HAP-1 (cell line): ENCODE measurements at regions not wholly inside any gene's neighbourhood (a gene's known extent, or its start where the extent isn't known, plus 50 kb on each side); places are given as distances from the start of the nearest gene placed in this dataset.

Experiments used
- DNase-seq, 2 experiments: peaks; one replicate each; pipeline ENCODE4 v3.0.0-alpha.2; 2016 to 2020; ENCODE audit warnings: low spot score in 2 of 2
- H3K27me3 ChIP-seq: fragments of 250-450 bp; sonication (Bioruptor Pico); 2 replicates; pipeline ENCODE4 v1.5.1; 2020; ENCODE audit warnings: low read depth, mild to moderate bottlenecking, moderate library complexity
- H3K36me3 ChIP-seq: fragments of 250-450 bp; sonication (Bioruptor Pico); replicated peaks from 2 replicates; pipeline ENCODE4 v1.5.1; 2020; ENCODE audit warnings: mild to moderate bottlenecking
- H3K4me1 ChIP-seq: fragments of 250-450 bp; sonication (Bioruptor Pico); 2 replicates; pipeline ENCODE4 v1.5.1; 2020; ENCODE audit warnings: mild to moderate bottlenecking
- H3K4me3 ChIP-seq: fragments of 250-450 bp; sonication (Bioruptor Pico); 2 replicates; pipeline ENCODE4 v1.5.1; 2020; ENCODE audit warnings: mild to moderate bottlenecking, moderate library complexity
- H3K9me3 ChIP-seq: fragments of 250-450 bp; sonication (Bioruptor Pico); 2 replicates; pipeline ENCODE4 v1.5.1; 2020; ENCODE audit warnings: mild to moderate bottlenecking, moderate library complexity
- in situ Hi-C: fragments of 300-500 bp; cut with MboI; formaldehyde crosslinking; loops from 3 replicates; pipeline ENCODE4 v1.14.3; 2020; ENCODE audit warnings: low sequenced_read_pairs, inconsistent platforms, mixed read lengths

- in situ Hi-C loops, result no loop called here
- no peaks in the 10 kb centered on the region for H3K36me3 ChIP-seq
- no peak for DNase-seq
- no peaks in the 10 kb centered on the region for H3K9me3 ChIP-seq
- no peaks in the 10 kb centered on the region for H3K27me3 ChIP-seq
- H3K4me3 ChIP-seq, result no peak overlapping the region
- H3K4me1 ChIP-seq, result no peaks in the 10 kb centered on the region
These were observed 330.6 kb upstream of the MDGA2 start for GRCh38 chr14:48005986-48006385.

- H3K4me1 ChIP-seq, result no peaks in the 10 kb centered on the region
- H3K36me3 ChIP-seq, result no peaks in the 10 kb centered on the region
- H3K4me3 ChIP-seq, result no peak overlapping the region
- H3K27me3 ChIP-seq, result no peaks in the 10 kb centered on the region
- in situ Hi-C loops, result no loop called here
- DNase-seq, result no peak
- H3K9me3 ChIP-seq, result no peaks in the 10 kb centered on the region
These were observed 318.5 kb upstream of the MDGA2 start for GRCh38 chr14:47993883-47994282.

GRCh38 chr14:47988175-47988574, 312.8 kb upstream of the MDGA2 start:
- Histone ChIP-seq H3K27me3 (no peaks in the 10 kb centered on the region), H3K4me3 (no peak overlapping the region), H3K9me3 (no peaks in the 10 kb centered on the region), H3K4me1 (no peaks in the 10 kb centered on the region), H3K36me3 (no peaks in the 10 kb centered on the region)
- in situ Hi-C loops, result no loop called here
- no peak for DNase-seq

DNA sequence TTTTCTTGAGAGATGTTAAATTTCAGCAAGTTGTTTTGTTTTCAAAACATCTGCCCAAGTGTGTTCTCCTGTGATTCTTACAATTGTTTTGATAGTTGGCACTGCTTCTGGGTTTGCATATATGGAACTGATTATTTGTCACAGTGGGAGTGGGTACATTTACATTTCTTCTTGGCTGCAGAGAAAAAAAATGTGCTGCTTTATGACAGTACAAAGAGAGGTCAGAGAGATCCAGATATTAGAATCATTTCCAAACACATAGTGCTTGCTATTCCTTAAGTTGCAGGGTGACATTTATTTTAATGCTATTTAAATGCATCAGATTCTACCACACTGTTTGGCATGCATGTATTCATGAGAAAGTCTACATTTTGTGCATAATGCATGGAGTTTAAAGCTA, 303.5 kb upstream of the MDGA2 start:
- no peaks in the 10 kb centered on the region for H3K9me3 ChIP-seq
- H3K27me3 ChIP-seq, result no peaks in the 10 kb centered on the region
- no peak for DNase-seq
- no peak overlapping the region for H3K4me3 ChIP-seq
- H3K36me3 ChIP-seq, result no peaks in the 10 kb centered on the region
- H3K4me1 ChIP-seq, result no peaks in the 10 kb centered on the region
- in situ Hi-C loops, result no loop called here

- no peak for DNase-seq
- no peaks in the 10 kb centered on the region for H3K9me3 ChIP-seq
- H3K4me3 ChIP-seq, result no peak overlapping the region
- no peaks in the 10 kb centered on the region for H3K4me1 ChIP-seq
- no peaks in the 10 kb centered on the region for H3K27me3 ChIP-seq
- no peaks in the 10 kb centered on the region for H3K36me3 ChIP-seq
- in situ Hi-C loops, result no loop called here
These were observed 300.7 kb upstream of the MDGA2 start for GRCh38 chr14:47976139-47976538.

DNA sequence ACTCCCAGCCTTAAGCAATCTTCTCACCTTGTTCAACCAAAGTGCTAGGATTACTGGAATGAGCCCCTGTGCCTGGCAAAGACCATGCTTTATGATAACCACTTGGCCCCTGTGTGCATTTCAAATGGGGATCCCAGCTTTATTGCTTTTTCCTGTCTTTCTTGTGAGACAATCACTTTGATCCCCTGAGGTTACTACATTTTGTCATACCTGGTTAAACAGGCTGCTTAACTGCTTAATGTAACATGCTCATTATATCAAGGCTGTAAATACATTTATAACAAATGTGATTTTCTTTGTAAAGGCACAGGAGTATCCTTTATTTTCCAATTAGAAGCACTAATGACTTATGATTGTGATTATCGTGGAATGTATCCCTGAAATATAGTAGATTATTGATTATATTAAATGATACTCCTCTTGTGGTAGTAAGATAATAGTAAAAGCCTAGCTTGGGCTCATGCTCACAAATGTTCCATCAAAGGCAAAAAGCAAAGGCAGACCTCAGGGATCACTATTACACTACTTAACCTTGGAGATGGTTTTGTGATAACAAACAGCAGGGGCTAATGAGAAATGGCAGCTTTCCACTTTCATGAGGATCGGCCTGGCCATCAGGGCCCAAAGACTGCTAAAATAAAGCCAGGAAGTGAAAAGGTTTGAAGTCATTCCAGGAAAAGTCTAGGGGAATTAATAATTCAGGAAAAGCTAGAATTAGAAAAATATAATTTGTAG, 290.8 kb upstream of the MDGA2 start:
- Histone ChIP-seq H3K4me3 (no peak overlapping the region), H3K9me3 (no peaks in the 10 kb centered on the region), H3K4me1 (no peaks in the 10 kb centered on the region), H3K36me3 (no peaks in the 10 kb centered on the region), H3K27me3 (no peaks in the 10 kb centered on the region)
- in situ Hi-C loops, result no loop called here
- DNase-seq, result no peak

- Histone ChIP-seq H3K4me1 (no peaks in the 10 kb centered on the region), H3K4me3 (no peak overlapping the region), H3K36me3 (no peaks in the 10 kb centered on the region), H3K9me3 (no peaks in the 10 kb centered on the region), H3K27me3 (no peaks in the 10 kb centered on the region)
- in situ Hi-C loops, result no loop called here
- no peak for DNase-seq
These were observed 286.2 kb upstream of the MDGA2 start for GRCh38 chr14:47961634-47962033.

GRCh38 chr14:47959740-47960139, 284.3 kb upstream of the MDGA2 start:
- Histone ChIP-seq H3K9me3 (no peaks in the 10 kb centered on the region), H3K4me3 (no peak overlapping the region), H3K27me3 (no peaks in the 10 kb centered on the region), H3K4me1 (no peaks in the 10 kb centered on the region), H3K36me3 (no peaks in the 10 kb centered on the region)
- in situ Hi-C loops, result no loop called here
- no peak for DNase-seq

DNA sequence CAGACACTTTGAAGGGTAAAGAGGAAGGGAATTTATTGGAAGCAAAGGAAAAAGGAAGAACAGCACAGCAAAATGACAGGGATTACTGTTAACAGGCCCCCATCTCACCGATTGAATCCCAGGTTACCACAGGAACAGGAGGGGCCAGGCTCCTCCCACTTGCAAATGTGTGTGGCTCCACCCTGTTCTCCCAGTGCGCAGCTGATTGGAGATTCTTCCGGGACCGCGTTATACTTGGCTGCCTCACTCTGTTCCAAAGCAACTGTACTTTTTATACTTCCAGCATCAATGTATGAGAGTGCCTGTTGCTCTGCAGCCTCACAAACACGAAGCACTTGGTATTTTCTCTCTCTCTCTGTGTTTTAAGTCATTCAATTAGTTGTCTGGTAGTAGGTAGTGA, 273.6 kb upstream of the MDGA2 start:
- no peak overlapping the region for H3K4me3 ChIP-seq
- H3K27me3 ChIP-seq, result no peaks in the 10 kb centered on the region
- no peaks in the 10 kb centered on the region for H3K36me3 ChIP-seq
- no peaks in the 10 kb centered on the region for H3K9me3 ChIP-seq
- no peaks in the 10 kb centered on the region for H3K4me1 ChIP-seq
- in situ Hi-C loops, result no loop called here
- DNase-seq, result no peak

DNA sequence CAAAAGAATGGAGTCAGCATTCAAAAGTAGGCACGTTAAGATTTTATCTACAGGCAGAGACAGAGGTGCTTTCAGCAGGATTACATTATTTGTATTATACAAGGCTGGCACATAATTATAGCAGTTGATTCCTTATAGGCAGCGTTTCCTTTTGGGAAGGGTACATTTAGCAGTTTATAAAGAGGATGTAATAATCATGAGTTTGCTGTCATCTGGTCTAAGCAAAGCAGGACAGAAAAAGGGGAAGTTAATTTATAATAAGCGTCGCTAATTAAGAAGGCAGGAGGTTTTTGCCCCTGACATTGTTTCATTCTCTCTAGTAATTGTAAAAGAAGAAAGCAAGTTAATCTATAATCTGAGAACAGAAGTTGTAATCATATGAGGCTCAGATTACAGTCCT, 259.9 kb upstream of the MDGA2 start:
- no peak for DNase-seq
- no peaks in the 10 kb centered on the region for H3K36me3 ChIP-seq
- H3K27me3 ChIP-seq, result no peaks in the 10 kb centered on the region
- H3K9me3 ChIP-seq, result no peaks in the 10 kb centered on the region
- in situ Hi-C loops, result no loop called here
- no peaks in the 10 kb centered on the region for H3K4me1 ChIP-seq
- no peak overlapping the region for H3K4me3 ChIP-seq

DNA sequence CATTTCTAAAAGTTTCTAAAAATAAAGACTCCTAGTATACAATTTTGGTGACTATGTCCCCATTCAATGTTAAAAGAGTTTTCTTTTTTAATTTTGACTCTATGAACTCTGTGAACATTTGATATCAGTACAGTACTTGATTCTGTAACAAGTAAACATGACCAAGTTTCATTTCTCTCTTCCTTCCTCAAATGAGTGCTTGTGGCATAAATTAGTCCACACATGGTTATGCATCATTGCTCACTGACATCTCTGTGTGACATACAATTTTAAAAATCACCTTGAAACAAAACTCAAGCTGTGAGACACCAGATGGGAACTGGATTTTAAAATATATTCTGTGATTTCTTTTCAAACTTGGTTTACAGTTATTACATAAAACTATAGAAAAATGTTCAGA, 253.9 kb upstream of the MDGA2 start:
- Histone ChIP-seq H3K9me3 (no peaks in the 10 kb centered on the region; the same call in 1 of the 2 replicates), H3K4me3 (no peak overlapping the region), H3K4me1 (no peaks in the 10 kb centered on the region), H3K36me3 (no peaks in the 10 kb centered on the region), H3K27me3 (no peaks in the 10 kb centered on the region)
- DNase-seq, result no peak
- in situ Hi-C loops, result no loop called here

DNA sequence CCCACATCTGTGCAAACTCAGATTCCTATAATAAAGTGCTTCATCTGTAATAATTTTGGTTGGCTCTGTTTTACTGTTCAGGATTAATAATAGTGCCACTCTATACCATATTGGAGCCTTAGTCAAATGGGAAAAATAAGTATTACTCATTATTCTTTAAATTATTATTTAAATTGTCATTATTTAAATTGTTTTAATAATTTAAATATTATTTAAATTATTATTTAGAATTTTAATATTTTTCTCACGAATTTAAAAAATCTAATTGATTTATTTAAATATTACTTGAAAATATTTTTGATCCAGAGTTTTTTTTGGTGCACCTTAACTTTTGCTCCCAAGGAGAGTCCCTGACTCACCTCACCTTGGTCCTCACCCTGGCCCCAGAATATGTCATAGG, 245.7 kb upstream of the MDGA2 start:
- Histone ChIP-seq H3K4me3 (no peak overlapping the region), H3K27me3 (no peaks in the 10 kb centered on the region), H3K36me3 (no peaks in the 10 kb centered on the region), H3K9me3 (no peaks in the 10 kb centered on the region), H3K4me1 (no peaks in the 10 kb centered on the region)
- no peak for DNase-seq
- in situ Hi-C loops, result no loop called here

DNA sequence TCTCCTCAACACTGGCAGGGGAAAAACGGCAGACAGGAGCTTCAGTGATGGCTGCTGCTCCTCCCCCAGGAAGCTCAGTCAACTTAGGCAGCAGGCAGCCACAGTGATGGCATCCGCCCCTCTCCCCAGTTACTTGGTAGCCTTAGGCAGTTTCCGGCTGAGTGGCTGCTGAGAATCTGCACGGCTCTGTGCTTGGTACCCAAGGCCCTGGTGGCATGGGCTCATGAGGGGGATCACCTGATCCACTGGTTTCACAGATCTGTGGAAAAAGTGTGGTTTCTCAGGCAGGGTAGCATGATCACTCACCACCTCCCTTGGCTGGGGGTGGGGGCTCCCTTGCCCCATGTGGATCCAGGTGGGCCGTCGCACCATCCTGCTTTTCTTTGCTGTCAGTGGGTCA, 244.6 kb upstream of the MDGA2 start:
- DNase-seq, result no peak
- no peaks in the 10 kb centered on the region for H3K27me3 ChIP-seq
- no peak overlapping the region for H3K4me3 ChIP-seq
- H3K4me1 ChIP-seq, result no peaks in the 10 kb centered on the region
- H3K36me3 ChIP-seq, result no peaks in the 10 kb centered on the region
- H3K9me3 ChIP-seq, result no peaks in the 10 kb centered on the region
- in situ Hi-C loops, result no loop called here

DNA sequence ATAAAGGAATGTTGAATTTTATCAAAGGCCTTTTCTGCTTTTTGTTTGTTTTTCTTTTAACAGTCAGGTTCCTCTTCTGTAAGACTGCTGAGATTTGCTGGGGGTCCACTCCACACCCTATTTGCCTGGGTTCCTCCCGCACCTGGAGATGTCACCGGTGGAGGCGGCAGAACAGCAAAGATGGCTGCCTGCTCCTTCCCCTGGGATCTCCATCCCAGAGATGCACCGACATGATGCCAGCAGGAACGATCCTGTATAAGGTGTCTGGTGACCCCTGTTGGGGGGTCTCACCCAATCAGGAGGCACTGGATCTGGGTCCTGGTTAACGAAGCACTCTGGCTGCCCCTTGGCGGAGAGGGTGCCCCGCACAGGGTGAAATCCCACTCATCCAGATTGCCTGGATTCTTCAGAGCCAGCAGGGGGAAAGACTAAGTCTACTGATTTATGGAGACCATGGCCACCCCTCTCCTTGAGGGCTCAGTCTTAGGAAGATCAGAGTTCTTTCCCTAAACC, 244.0 kb upstream of the MDGA2 start:
- H3K27me3 ChIP-seq, result no peaks in the 10 kb centered on the region
- no peaks in the 10 kb centered on the region for H3K4me1 ChIP-seq
- no peak for DNase-seq
- H3K36me3 ChIP-seq, result no peaks in the 10 kb centered on the region
- H3K9me3 ChIP-seq, result no peaks in the 10 kb centered on the region
- H3K4me3 ChIP-seq, result no peak overlapping the region
- in situ Hi-C loops, result no loop called here
